Ishikawa (cell line): ENCODE measurements at regions not wholly inside any gene's neighbourhood (a gene's known extent, or its start where the extent isn't known, plus 50 kb on each side); places are given as distances from the start of the nearest gene placed in this dataset.

ENCODE experiments used
- CREB1 ChIP-seq: IDR thresholded peaks from 2 replicates; pipeline ENCODE4 v1.6.1; 2012; ENCODE audit warnings: low read depth
- EP300 ChIP-seq: IDR thresholded peaks from 2 replicates; pipeline ENCODE4 v1.6.1; 2012; ENCODE audit warnings: borderline replicate concordance
- NFIC ChIP-seq: IDR thresholded peaks from 2 replicates; pipeline ENCODE4 v1.6.1; 2012
- RAD21 ChIP-seq: IDR thresholded peaks from 2 replicates; pipeline ENCODE4 v1.6.1; 2012; ENCODE audit warnings: low read depth
- REST ChIP-seq: IDR thresholded peaks from 2 replicates; pipeline ENCODE4 v1.6.1; 2012; ENCODE audit warnings: low read depth, mild to moderate bottlenecking
- TAF1 ChIP-seq: IDR thresholded peaks from 2 replicates; pipeline ENCODE4 v1.6.1; 2012; ENCODE audit warnings: low read depth, mild to moderate bottlenecking
- TEAD4 ChIP-seq: IDR thresholded peaks from 2 replicates; pipeline ENCODE4 v1.6.1; 2012
- TF ChIP-seq, protein P1 (sequence below): IDR thresholded peaks from 2 replicates; pipeline ENCODE4 v1.6.1; 2012
- TF ChIP-seq, protein P2 (sequence below): IDR thresholded peaks from 2 replicates; pipeline ENCODE4 v1.6.1; 2012

DNA sequence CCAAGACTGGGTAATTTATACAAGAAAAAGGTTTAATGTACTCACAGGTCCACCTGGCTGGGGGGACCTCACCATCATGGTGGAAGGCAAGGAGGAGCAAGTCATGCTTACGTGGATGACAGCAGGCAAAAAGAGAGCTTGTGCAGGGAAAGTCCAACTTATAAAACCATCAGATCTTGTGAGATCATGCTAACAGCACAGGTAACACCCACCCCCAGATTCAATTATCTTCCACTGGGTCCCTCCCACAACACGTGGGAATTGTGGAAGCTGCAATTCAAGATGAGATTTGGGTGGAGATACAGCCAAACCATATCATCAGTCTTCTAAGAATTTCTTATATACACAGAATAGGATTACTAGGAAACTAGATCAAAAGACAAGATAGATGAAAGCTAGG is 555.6 kb downstream of the PRR16 start:
- TF ChIP-seq EP300 (no peak), TEAD4 (no peak), REST (no peak), NFIC (no peak), TAF1 (no peak), CREB1 (no peak), RAD21 (no peak)
- TF ChIP-seq, protein P1, sequence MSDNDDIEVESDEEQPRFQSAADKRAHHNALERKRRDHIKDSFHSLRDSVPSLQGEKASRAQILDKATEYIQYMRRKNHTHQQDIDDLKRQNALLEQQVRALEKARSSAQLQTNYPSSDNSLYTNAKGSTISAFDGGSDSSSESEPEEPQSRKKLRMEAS = no peak
- TF ChIP-seq, protein P2, sequence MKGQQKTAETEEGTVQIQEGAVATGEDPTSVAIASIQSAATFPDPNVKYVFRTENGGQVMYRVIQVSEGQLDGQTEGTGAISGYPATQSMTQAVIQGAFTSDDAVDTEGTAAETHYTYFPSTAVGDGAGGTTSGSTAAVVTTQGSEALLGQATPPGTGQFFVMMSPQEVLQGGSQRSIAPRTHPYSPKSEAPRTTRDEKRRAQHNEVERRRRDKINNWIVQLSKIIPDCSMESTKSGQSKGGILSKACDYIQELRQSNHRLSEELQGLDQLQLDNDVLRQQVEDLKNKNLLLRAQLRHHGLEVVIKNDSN = no peak
